A673 (cell line): ENCODE measurements at regions not wholly inside any gene's neighbourhood (a gene's known extent, or its start where the extent isn't known, plus 50 kb on each side); places are given as distances from the start of the nearest gene placed in this dataset.

ENCODE experiments used
- BruUV-seq: library from RNA; stranded (reverse); fragments of 400-500 nt; replicated peaks from 2 replicates; lab custom pipeline; 2021; lab: Mats Ljungman, UMichigan
- CTCF ChIA-PET: fragments of 300-600 bp; sonication (Branson Sonifier 250); formaldehyde crosslinking; loops from one replicate; lab custom pipeline; 2022; ENCODE audit warnings: antibody characterized with exemption; lab: Charles Lee
- POLR2A ChIA-PET: fragments of 300-600 bp; sonication (Branson Sonifier 250); formaldehyde crosslinking; loops from one replicate; lab custom pipeline; 2022; ENCODE audit warnings: antibody characterized with exemption; ENCODE audit not compliant: low non-redundant PET; lab: Charles Lee
- DNase-seq: peaks from one replicate; pipeline ENCODE4 v3.0.0-alpha.2; 2015; ENCODE audit warnings: low spot score
- H3K27ac ChIP-seq: fragments of 200-600 bp; sonication (generic); 2 replicates; pipeline ENCODE4 v1.5.1; 2016; ENCODE audit warnings: mixed run types, low read depth, mild to moderate bottlenecking, mixed read lengths, antibody characterized with exemption, low read length; ENCODE audit not compliant: poor library complexity, severe bottlenecking
- H3K27me3 ChIP-seq: fragments of 200-600 bp; sonication (generic); replicated peaks from 2 replicates; pipeline ENCODE4 v1.6.1; 2017; ENCODE audit warnings: mixed run types, low read depth, mild to moderate bottlenecking, mixed read lengths, antibody characterized with exemption, low read length; ENCODE audit not compliant: insufficient read depth, poor library complexity
- H3K36me3 ChIP-seq: fragments of 200-600 bp; sonication (generic); 2 replicates; pipeline ENCODE4 v1.6.1; 2016; ENCODE audit warnings: mixed run types, mild to moderate bottlenecking, mixed read lengths, antibody characterized with exemption, low read length; ENCODE audit not compliant: insufficient read depth, poor library complexity, severe bottlenecking
- H3K4me1 ChIP-seq: fragments of 200-600 bp; sonication (generic); 2 replicates; pipeline ENCODE4 v1.6.1; 2017; ENCODE audit warnings: mixed run types, mild to moderate bottlenecking, mixed read lengths, antibody characterized with exemption, low read length; ENCODE audit not compliant: insufficient read depth, poor library complexity, severe bottlenecking
- H3K4me3 ChIP-seq: fragments of 200-600 bp; sonication (generic); 2 replicates; pipeline ENCODE4 v1.5.1; 2016; ENCODE audit warnings: low read depth, mixed run types, mild to moderate bottlenecking, mixed read lengths, low read length; ENCODE audit not compliant: poor library complexity, severe bottlenecking
- H3K9me3 ChIP-seq: fragments of 200-600 bp; sonication (generic); 2 replicates; pipeline ENCODE4 v1.6.1; 2016; ENCODE audit warnings: mixed run types, low read depth, mild to moderate bottlenecking, mixed read lengths, antibody characterized with exemption, low read length; ENCODE audit not compliant: poor library complexity, severe bottlenecking
- CTCF ChIP-seq: fragments of 300-800, 200-600 bp; sonication (generic); conservative IDR thresholded peaks from 2 replicates; pipeline ENCODE4 v1.5.1; 2017; ENCODE audit warnings: low read depth, mild to moderate bottlenecking, antibody characterized with exemption, low read length, moderate library complexity, mixed read lengths
- EZH2 ChIP-seq: fragments of 200-600 bp; sonication (generic); IDR thresholded peaks from 2 replicates; pipeline ENCODE4 v1.6.1; 2017; ENCODE audit warnings: borderline replicate concordance, low read depth, mild to moderate bottlenecking, mixed read lengths, antibody characterized with exemption, low read length; ENCODE audit not compliant: poor library complexity, severe bottlenecking
- intact Hi-C: fragments of 100-400 bp; cut with micrococcal nuclease; formaldehyde crosslinking; loops from one replicate; pipeline ENCODE4 v1.10.0; 2022; ENCODE audit not compliant: unreplicated experiment

- H3K36me3 ChIP-seq, result no peaks in the 10 kb centered on the region
- no peaks in the 10 kb centered on the region for H3K27me3 ChIP-seq
- ChIA-PET CTCF (no interaction called here), POLR2A (no interaction called here)
- H3K9me3 ChIP-seq, result no peaks in the 10 kb centered on the region
- BruUV-seq, result no TSS peak
- no peaks in the 10 kb centered on the region for H3K4me1 ChIP-seq
- H3K27ac ChIP-seq, result no peak overlapping the region
- no peak for TF ChIP-seq EZH2
- no peak for TF ChIP-seq CTCF
- H3K4me3 ChIP-seq, result no peak overlapping the region
- intact Hi-C loops, result no loop called here
- no peak for DNase-seq
Observed at GRCh38 chr13:99132295-99132835, 68.3 kb upstream of the UBAC2 start.

GRCh38 chr13:99133230-99133629 lies 67.4 kb upstream of the UBAC2 start:
- DNase-seq, result no peak
- POLR2A ChIA-PET, result interaction anchor here (0.7 kb wide), 1 partner anchor 67 kb away, joined by 3 read pairs; no protein-coding TSS in a partner anchor
- TF ChIP-seq EZH2 (no peak), CTCF (no peak)

GRCh38 chr13:99133848-99134247 lies 66.8 kb upstream of the UBAC2 start:
- CTCF ChIA-PET, result no interaction called here
- H3K4me3 ChIP-seq, result no peak overlapping the region
- H3K4me1 ChIP-seq, result no peaks in the 10 kb centered on the region
- no TSS peak for BruUV-seq
- no peak for DNase-seq
- no peaks in the 10 kb centered on the region for H3K36me3 ChIP-seq
- TF ChIP-seq CTCF, result no peak
- TF ChIP-seq EZH2, result no peak
- no peaks in the 10 kb centered on the region for H3K27me3 ChIP-seq
- intact Hi-C loops, result no loop called here
- no peaks in the 10 kb centered on the region for H3K9me3 ChIP-seq
- no peak overlapping the region for H3K27ac ChIP-seq
- POLR2A ChIA-PET, result interaction anchor here (0.7 kb wide), 1 partner anchor 66 kb away, joined by 3 read pairs; no protein-coding TSS in a partner anchor

More at GRCh38 chr13:99133230-99133629, 67.4 kb upstream of the UBAC2 start:
- Histone ChIP-seq H3K4me3 (no peak overlapping the region), H3K27me3 (no peaks in the 10 kb centered on the region), H3K27ac (no peak overlapping the region), H3K4me1 (no peaks in the 10 kb centered on the region), H3K9me3 (no peaks in the 10 kb centered on the region), H3K36me3 (no peaks in the 10 kb centered on the region)
- no TSS peak for BruUV-seq
- CTCF ChIA-PET, result no interaction called here
- intact Hi-C loops, result no loop called here
